ENCODE measurements at regions not wholly inside any gene's neighbourhood (a gene's known extent, or its start where the extent isn't known, plus 50 kb on each side); places are given as distances from the start of the nearest gene placed in this dataset.

DNA sequence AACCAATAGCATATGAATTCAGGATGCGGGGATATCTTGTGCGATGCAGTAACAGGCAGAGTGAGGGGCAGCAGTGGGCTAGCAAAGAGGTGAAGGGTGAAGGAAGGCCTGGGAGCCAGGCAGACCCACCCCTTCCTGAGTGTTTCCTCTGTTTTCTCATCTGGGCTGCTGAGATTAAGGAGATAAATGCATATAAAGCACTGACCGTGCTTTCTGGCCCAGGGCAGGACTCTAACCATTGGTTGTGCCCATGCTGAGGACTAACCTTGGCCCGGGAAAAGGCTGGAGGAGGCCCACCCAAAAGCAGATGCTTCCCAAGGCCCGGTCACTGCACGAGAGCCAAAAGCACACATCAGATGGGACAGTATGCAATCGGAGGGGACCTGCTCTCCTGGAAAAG lies 87.6 kb downstream of the PSMG1 start:
- intact Hi-C loops (cut with micrococcal nuclease; ENCODE audit: unreplicated experiment): no loop called here
- Histone ChIP-seq H2AFZ (ENCODE audit: control insufficient read depth, low read depth, low read length) (no peak overlapping the region), H3K9me3 (replicated peaks; ENCODE audit: control insufficient read depth, insufficient read depth, low read length) (no peaks in the 10 kb centered on the region), H3K9ac (ENCODE audit: control insufficient read depth, insufficient read depth, low read length) (no peak overlapping the region), H3K4me1 (ENCODE audit: control insufficient read depth, insufficient read depth, low read length) (no peaks in the 10 kb centered on the region), H3K4me2 (ENCODE audit: control insufficient read depth, insufficient read depth) (no peak overlapping the region), H3K4me3 (no peak overlapping the region), H3K36me3 (ENCODE audit: control insufficient read depth in 2 of 2, insufficient read depth in 2 of 2, low read length in 1 of 2) (no peaks in the 10 kb centered on the region), H3K27me3 (replicated peaks in 1 of 2; ENCODE audit: control insufficient read depth in 2 of 2, insufficient read depth in 2 of 2, low read length in 1 of 2) (no peaks in the 10 kb centered on the region), H3K27ac (ENCODE audit: control insufficient read depth, insufficient read depth) (no peak overlapping the region), H3K79me2 (ENCODE audit: control insufficient read depth, insufficient read depth, low read length) (no peaks in the 10 kb centered on the region), H4K20me1 (ENCODE audit: control insufficient read depth, insufficient read depth) (no peaks in the 10 kb centered on the region; the same call in 1 of the 2 replicates)
- ChIA-PET CTCF (no interaction called here), SMC1A (ENCODE audit: uncharacterized antibody, unreplicated experiment) (interaction anchor here (1.0 kb wide), 1 partner anchor 10 kb away, joined by 3 read pairs; no protein-coding TSS in a partner anchor), POLR2A (no interaction called here), RAD21 (ENCODE audit: unreplicated experiment) (no interaction called here)
- in situ Hi-C loops (cut with MboI): loop anchor here (10.0 kb wide), 1 partner anchor 61 kb away; no protein-coding TSS in a partner anchor
- no peak for TF ChIP-seq MTA3 (IDR thresholded peaks at IDR 0.05; ENCODE audit: borderline replicate concordance, low read length)
- TF ChIP-seq, protein P1, sequence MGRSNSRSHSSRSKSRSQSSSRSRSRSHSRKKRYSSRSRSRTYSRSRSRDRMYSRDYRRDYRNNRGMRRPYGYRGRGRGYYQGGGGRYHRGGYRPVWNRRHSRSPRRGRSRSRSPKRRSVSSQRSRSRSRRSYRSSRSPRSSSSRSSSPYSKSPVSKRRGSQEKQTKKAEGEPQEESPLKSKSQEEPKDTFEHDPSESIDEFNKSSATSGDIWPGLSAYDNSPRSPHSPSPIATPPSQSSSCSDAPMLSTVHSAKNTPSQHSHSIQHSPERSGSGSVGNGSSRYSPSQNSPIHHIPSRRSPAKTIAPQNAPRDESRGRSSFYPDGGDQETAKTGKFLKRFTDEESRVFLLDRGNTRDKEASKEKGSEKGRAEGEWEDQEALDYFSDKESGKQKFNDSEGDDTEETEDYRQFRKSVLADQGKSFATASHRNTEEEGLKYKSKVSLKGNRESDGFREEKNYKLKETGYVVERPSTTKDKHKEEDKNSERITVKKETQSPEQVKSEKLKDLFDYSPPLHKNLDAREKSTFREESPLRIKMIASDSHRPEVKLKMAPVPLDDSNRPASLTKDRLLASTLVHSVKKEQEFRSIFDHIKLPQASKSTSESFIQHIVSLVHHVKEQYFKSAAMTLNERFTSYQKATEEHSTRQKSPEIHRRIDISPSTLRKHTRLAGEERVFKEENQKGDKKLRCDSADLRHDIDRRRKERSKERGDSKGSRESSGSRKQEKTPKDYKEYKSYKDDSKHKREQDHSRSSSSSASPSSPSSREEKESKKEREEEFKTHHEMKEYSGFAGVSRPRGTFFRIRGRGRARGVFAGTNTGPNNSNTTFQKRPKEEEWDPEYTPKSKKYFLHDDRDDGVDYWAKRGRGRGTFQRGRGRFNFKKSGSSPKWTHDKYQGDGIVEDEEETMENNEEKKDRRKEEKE (IDR thresholded peaks at IDR 0.05): no peak
- no peak for TF ChIP-seq FOXK2 (IDR thresholded peaks at IDR 0.05)
- TF ChIP-seq RFX5 (IDR thresholded peaks at IDR 0.05; ENCODE audit: low read depth, low read length): no peak
- TF ChIP-seq NR2C1 (IDR thresholded peaks at IDR 0.05): no peak
- no peak for TF ChIP-seq NFYB (IDR thresholded peaks at IDR 0.05; ENCODE audit: insufficient read depth, low read depth, low read length)
- no peak for TF ChIP-seq IKZF2 (IDR thresholded peaks at IDR 0.05)
- TF ChIP-seq, protein P2, sequence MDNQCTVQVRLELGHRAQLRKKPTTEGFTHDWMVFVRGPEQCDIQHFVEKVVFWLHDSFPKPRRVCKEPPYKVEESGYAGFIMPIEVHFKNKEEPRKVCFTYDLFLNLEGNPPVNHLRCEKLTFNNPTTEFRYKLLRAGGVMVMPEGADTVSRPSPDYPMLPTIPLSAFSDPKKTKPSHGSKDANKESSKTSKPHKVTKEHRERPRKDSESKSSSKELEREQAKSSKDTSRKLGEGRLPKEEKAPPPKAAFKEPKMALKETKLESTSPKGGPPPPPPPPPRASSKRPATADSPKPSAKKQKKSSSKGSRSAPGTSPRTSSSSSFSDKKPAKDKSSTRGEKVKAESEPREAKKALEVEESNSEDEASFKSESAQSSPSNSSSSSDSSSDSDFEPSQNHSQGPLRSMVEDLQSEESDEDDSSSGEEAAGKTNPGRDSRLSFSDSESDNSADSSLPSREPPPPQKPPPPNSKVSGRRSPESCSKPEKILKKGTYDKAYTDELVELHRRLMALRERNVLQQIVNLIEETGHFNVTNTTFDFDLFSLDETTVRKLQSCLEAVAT (IDR thresholded peaks at IDR 0.05): no peak
- no peak for TF ChIP-seq EP300 (IDR thresholded peaks at IDR 0.05; ENCODE audit: borderline replicate concordance in 1 of 2, control insufficient read depth in 1 of 2, low read depth in 2 of 2, low read length in 2 of 2)
- TF ChIP-seq BMI1 (IDR thresholded peaks at IDR 0.05; ENCODE audit: borderline replicate concordance): no peak
- TF ChIP-seq YBX1 (IDR thresholded peaks at IDR 0.05): no peak
- DNase-seq (ENCODE audit: low read depth, low spot score): no peak
- no peak for ATAC-seq
- FAIRE-seq: no peak
- 36% methylated on average over 7 of the region's 7 CpGs for WGBS (ENCODE audit: insufficient coverage, insufficient replicate concordance, low lambda C conversion rate, missing lambda C conversion rate)
- no TSS peak for BruUV-seq (replicated peaks)

Data from GM12878 (cell line).